HUES6 (cell line): ENCODE measurements at regions not wholly inside any gene's neighbourhood (a gene's known extent, or its start where the extent isn't known, plus 50 kb on each side); places are given as distances from the start of the nearest gene placed in this dataset.
A peak's percentile ranks its signal among the peaks of the same experiment; 100 is the strongest.
"Not testable (repeated sequence)": the region's sequence is repeated elsewhere in the genome, so short reads cannot be mapped to it uniquely, and the experiment has no call there.

ENCODE experiments used
- H3K27ac ChIP-seq: 2 replicates; pipeline ENCODE4 v1.7.0; 2013; ENCODE audit warnings: low read depth, mild to moderate bottlenecking, low read length, inconsistent platforms
- H3K27me3 ChIP-seq: 2 replicates; pipeline ENCODE4 v1.6.1; 2013; ENCODE audit warnings: low read length; ENCODE audit not compliant: control insufficient read depth, insufficient read depth
- H3K36me3 ChIP-seq: 2 replicates; pipeline ENCODE4 v1.6.1; 2013; ENCODE audit warnings: low read length; ENCODE audit not compliant: control insufficient read depth, insufficient read depth
- H3K4me1 ChIP-seq: 2 replicates; pipeline ENCODE4 v1.6.1; 2013; ENCODE audit warnings: low read length; ENCODE audit not compliant: control insufficient read depth, insufficient read depth
- H3K4me3 ChIP-seq: 2 replicates; pipeline ENCODE4 v1.5.1; 2013; ENCODE audit warnings: low read depth, low read length
- H3K9ac ChIP-seq: one replicate; pipeline ENCODE4 v1.6.1; 2013; ENCODE audit warnings: mild to moderate bottlenecking, low read length
- H3K9me3 ChIP-seq: 2 replicates; pipeline ENCODE4 v1.6.1; 2013; ENCODE audit warnings: low read depth, low read length; ENCODE audit not compliant: control insufficient read depth, insufficient read depth

GRCh38 chr2:59378127-59378526 is 1137.0 kb upstream of the FANCL start:
- Histone ChIP-seq H3K27me3 (no peaks in the 10 kb centered on the region), H3K9ac (no peak overlapping the region), H3K4me1 (no peaks in the 10 kb centered on the region), H3K9me3 (0 out of 2 replicates have a peak, but pooled peaks cover 6% of the 10 kb centered on the region), H3K4me3 (no peak overlapping the region), H3K27ac (no peak overlapping the region), H3K36me3 (no peaks in the 10 kb centered on the region)

DNA sequence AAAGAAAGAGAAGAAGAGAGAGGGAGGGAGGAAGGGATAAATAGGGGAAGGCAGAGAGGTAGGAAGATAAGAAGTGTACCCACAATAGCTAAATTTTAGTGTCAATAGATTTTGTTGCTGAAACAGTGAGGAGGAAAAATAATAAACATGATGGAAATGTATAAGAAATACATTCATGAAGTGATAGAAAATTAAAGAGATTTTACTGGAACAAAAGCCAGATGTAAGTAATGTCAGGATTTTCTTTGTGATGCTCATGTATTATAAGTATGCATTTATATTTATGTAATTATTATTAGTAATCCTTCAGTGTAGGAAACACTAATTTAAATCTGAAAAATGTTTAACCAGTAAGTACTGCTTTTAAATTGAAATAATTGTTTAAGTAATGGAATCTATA is 1125.2 kb upstream of the FANCL start:
- H3K27me3 ChIP-seq, result no peaks in the 10 kb centered on the region
- H3K4me3 ChIP-seq, result no peak overlapping the region
- no peak overlapping the region for H3K27ac ChIP-seq
- H3K9ac ChIP-seq, result no peak overlapping the region
- no peaks in the 10 kb centered on the region for H3K4me1 ChIP-seq
- no peaks in the 10 kb centered on the region for H3K36me3 ChIP-seq
- no peaks in the 10 kb centered on the region for H3K9me3 ChIP-seq

- Histone ChIP-seq H3K27me3 (no peaks in the 10 kb centered on the region), H3K4me3 (no peak overlapping the region), H3K9ac (no peak overlapping the region), H3K9me3 (0 out of 2 replicates have a peak, but pooled peaks cover 2% of the 10 kb centered on the region), H3K4me1 (no peaks in the 10 kb centered on the region), H3K36me3 (no peaks in the 10 kb centered on the region), H3K27ac (no peak overlapping the region)
Observed at GRCh38 chr2:59354498-59354897, 1113.4 kb upstream of the FANCL start.

DNA sequence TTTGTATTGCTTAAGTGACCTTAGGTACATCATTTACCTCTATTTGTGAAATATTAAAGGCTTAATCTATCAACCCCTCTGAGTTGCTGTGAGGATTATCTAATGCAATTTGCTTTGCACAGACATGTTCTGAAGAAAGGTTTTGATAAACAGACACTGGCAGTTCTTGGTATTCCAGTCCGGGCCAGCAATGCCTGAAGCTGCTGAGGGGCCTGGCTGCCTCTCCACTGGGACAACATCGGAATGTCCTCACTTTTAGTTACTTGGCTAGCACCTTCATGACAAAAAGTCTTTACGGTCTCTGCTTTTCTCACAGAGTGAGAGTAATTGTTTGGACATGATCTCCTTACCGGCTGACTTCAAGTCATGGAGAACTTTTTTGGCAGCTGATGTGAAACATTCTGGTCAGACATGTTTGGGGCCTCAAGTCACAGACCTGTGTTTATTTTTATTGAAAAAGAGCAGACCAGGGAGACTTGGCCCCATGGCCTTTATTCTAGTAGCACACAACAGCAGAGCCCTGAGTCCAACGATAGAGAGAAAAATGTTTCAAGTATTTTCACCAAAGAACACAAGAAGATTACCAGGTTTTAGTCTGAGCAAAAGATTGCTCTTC is 1112.3 kb upstream of the FANCL start:
- Histone ChIP-seq H3K9ac (no peak overlapping the region), H3K27ac (no peak overlapping the region), H3K27me3 (no peaks in the 10 kb centered on the region), H3K9me3 (0 out of 2 replicates have a peak, but pooled peaks cover 2% of the 10 kb centered on the region), H3K36me3 (no peaks in the 10 kb centered on the region), H3K4me3 (no peak overlapping the region), H3K4me1 (no peaks in the 10 kb centered on the region)

GRCh38 chr2:59342166-59342565 is 1101.0 kb upstream of the FANCL start:
- Histone ChIP-seq H3K36me3 (no peaks in the 10 kb centered on the region), H3K27me3 (no peaks in the 10 kb centered on the region), H3K9ac (no peak overlapping the region), H3K4me1 (peaks cover 20% of the 10 kb centered on the region), H3K9me3 (no peaks in the 10 kb centered on the region), H3K4me3 (no peak overlapping the region), H3K27ac (0 out of 2 replicates have a peak overlapping the region, but pooled peaks have one; percentile 51)

GRCh38 chr2:59339837-59340207 is 1098.7 kb upstream of the FANCL start:
- no peak overlapping the region for H3K9ac ChIP-seq
- H3K4me3 ChIP-seq, result no peak overlapping the region
- H3K36me3 ChIP-seq, result no peaks in the 10 kb centered on the region
- no peaks in the 10 kb centered on the region for H3K27me3 ChIP-seq
- no peak overlapping the region for H3K27ac ChIP-seq
- H3K4me1 ChIP-seq, result peaks cover 20% of the 10 kb centered on the region
- H3K9me3 ChIP-seq, result no peaks in the 10 kb centered on the region

- no peak overlapping the region for H3K9ac ChIP-seq
- H3K9me3 ChIP-seq, result no peaks in the 10 kb centered on the region
- no peaks in the 10 kb centered on the region for H3K27me3 ChIP-seq
- no peaks in the 10 kb centered on the region for H3K36me3 ChIP-seq
- H3K27ac ChIP-seq, result no peak overlapping the region
- no peak overlapping the region for H3K4me3 ChIP-seq
- H3K4me1 ChIP-seq, result peaks cover 20% of the 10 kb centered on the region
Observed at GRCh38 chr2:59339121-59339836, 1098.2 kb upstream of the FANCL start.

DNA sequence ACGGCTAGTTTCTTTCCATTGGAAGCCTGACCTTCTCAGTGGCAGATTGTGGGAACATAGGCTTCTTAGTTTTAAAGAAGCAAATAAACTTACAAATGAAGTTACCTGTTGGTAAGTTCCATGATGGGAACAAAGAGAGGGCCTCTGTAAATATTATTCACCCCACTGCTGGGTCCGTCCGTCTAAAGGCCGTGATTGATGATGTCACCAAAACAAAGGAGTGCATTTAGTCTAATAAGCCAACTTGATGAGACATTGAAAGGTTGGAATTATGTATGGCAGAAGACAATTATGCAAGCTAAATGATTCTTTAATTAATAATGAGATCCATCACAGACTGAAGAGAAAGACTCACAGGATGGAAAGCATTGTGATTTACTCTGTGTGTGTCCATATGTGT is 1091.9 kb upstream of the FANCL start:
- Histone ChIP-seq H3K9me3 (no peaks in the 10 kb centered on the region), H3K27ac (no peak overlapping the region)

GRCh38 chr2:59326581-59327365 is 1085.6 kb upstream of the FANCL start:
- H3K4me3 ChIP-seq, H3K27me3 ChIP-seq, H3K27ac ChIP-seq, H3K9me3 ChIP-seq, H3K36me3 ChIP-seq, H3K4me1 ChIP-seq, H3K9ac ChIP-seq: not testable (repeated sequence)

More for the DNA sequence above, 1091.9 kb upstream of the FANCL start:
- no peak overlapping the region for H3K4me3 ChIP-seq
- no peaks in the 10 kb centered on the region for H3K4me1 ChIP-seq
- H3K36me3 ChIP-seq, result no peaks in the 10 kb centered on the region
- H3K27me3 ChIP-seq, result no peaks in the 10 kb centered on the region
- H3K9ac ChIP-seq, result no peak overlapping the region

DNA sequence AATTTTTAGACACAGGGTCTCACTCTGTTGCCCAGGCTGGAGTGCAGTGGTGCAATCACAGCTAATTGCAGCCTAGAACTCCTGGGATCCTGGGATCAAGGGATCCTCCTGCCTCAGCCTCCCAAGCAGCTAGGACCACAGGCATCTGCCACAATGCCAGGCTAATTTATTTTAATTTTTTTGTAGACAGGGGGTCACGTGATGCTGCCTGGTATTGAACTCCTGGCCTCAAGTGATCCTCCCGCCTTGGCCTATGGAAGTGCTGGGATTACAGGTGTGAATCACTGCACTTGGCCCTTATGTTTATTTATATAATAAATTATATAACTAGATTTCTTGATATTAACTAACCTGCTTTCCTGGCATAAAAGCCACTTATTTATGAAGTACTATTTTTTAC is 1081.7 kb upstream of the FANCL start:
- Histone ChIP-seq H3K27ac (no peak overlapping the region), H3K27me3 (no peaks in the 10 kb centered on the region), H3K4me1 (no peaks in the 10 kb centered on the region), H3K4me3 (no peak overlapping the region), H3K9me3 (peaks cover 6% of the 10 kb centered on the region), H3K36me3 (no peaks in the 10 kb centered on the region), H3K9ac (no peak overlapping the region)

DNA sequence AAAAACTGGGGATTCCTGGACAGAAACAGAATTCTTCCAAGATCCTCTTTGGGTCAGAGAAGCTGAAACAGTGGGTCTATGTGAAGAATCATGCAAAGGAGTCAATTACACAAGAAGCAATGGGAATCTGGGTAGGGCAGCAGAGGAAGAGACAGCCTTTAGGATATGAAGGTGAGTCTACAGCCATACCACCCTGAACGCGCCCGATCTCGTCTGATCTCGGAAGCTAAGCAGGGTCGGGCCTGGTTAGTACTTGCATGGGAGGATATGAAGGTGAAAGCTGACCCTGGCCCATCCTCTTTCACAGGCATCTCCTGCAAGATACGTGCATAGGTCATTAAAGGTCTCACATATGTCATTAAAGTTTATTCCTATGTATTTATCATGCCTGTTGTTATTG is 1080.9 kb upstream of the FANCL start:
- Histone ChIP-seq H3K9ac (no peak overlapping the region), H3K27ac (no peak overlapping the region), H3K36me3 (no peaks in the 10 kb centered on the region), H3K4me3 (no peak overlapping the region), H3K4me1 (no peaks in the 10 kb centered on the region), H3K9me3 (peaks cover 6% of the 10 kb centered on the region), H3K27me3 (no peaks in the 10 kb centered on the region)
